LNCAP (cell line): ENCODE measurements at regions not wholly inside any gene's neighbourhood (a gene's known extent, or its start where the extent isn't known, plus 50 kb on each side); places are given as distances from the start of the nearest gene placed in this dataset.

Experiments
- TF ChIP-seq, protein P1 (sequence below): fragments of 450-650 bp; IDR thresholded peaks from 2 replicates; pipeline ENCODE4 v1.5.1; 2017; ENCODE audit warnings: mild to moderate bottlenecking

GRCh38 chr15:93583552-93583951 lies 494.5 kb upstream of the RGMA start:
- TF ChIP-seq, protein P1, sequence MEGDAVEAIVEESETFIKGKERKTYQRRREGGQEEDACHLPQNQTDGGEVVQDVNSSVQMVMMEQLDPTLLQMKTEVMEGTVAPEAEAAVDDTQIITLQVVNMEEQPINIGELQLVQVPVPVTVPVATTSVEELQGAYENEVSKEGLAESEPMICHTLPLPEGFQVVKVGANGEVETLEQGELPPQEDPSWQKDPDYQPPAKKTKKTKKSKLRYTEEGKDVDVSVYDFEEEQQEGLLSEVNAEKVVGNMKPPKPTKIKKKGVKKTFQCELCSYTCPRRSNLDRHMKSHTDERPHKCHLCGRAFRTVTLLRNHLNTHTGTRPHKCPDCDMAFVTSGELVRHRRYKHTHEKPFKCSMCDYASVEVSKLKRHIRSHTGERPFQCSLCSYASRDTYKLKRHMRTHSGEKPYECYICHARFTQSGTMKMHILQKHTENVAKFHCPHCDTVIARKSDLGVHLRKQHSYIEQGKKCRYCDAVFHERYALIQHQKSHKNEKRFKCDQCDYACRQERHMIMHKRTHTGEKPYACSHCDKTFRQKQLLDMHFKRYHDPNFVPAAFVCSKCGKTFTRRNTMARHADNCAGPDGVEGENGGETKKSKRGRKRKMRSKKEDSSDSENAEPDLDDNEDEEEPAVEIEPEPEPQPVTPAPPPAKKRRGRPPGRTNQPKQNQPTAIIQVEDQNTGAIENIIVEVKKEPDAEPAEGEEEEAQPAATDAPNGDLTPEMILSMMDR, result no peak

DNA sequence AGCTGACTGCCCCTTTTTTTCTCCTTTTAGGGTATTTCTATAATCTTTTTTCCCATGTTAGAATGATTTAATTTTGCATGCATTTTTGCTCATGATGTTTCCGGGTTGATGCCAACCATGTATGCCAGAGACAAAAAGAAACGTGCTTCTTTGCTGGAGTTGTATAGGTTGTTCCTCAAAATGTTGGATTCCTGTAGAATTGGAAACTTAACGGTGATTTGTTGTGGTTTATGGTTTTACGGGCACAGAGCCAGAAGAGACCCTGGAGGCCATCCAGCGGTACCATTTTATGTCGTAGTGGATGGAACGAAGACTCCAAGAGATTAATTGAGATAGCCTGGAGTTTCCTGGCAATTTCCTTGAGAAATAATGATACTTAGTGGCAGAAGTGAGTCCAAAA lies 481.5 kb upstream of the RGMA start:
- TF ChIP-seq, protein P1, result no peak

DNA sequence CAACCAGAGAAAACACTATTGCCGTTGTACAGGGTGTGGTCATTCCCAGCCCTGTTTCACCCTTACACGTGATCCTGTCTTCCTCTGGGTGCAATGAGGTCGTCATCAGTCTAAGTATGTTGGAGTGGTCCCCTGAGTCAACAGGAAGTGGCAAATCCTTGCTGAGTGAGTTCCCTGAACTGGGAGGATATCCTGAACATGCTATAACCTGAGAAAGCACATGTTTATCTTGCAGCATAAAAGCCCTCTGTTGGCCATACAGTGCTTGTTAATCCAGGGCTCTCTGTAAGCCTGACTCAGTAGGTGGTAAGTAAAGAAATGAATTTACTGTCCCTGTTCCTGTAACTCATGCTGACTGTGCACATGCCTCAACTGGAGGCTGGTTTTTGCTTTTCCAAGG lies 477.8 kb upstream of the RGMA start:
- TF ChIP-seq, protein P1, result no peak

DNA sequence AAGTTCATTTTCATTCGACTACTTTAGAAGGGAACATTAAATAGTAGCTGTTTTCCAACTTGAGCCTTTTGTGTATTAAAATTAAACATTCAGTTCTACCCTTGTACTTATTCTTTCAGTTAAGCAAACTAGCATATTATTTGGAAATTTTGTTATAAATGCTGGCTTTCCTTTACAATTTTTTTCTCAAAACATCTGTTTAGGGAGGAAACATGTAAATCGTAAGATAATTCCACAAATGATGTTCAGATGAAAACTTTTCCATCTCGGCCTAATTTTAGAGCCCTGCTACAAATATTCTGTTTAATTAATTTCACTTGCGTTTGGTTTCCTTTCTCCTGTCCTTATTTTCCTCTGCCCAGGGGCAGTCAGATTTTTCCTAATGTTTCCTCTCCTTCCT lies 476.2 kb upstream of the RGMA start:
- TF ChIP-seq, protein P1, result no peak

DNA sequence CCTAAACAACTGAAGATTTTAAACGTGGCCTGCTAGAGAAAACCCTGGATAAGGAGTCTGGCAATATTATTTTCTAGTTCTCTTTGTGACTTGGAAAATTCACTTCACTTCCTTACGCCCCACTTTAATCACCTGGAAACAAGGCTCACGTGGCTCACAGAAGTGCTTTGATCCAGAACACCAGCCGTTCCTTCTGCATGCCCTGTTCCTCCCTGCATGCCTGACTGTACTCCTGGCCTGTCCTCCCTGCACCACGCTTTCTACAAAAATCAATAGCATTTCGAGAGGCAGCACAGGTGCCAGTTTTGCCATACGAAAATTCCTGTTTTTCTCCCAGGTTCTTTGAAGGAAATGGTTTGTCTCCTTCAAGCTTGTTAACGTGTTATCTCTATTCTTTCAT lies 474.2 kb upstream of the RGMA start:
- TF ChIP-seq, protein P1, result no peak

- TF ChIP-seq, protein P1, result no peak
These were observed 473.5 kb upstream of the RGMA start for GRCh38 chr15:93562395-93563123.

- TF ChIP-seq, protein P1, result no peak
These were observed 468.7 kb upstream of the RGMA start for GRCh38 chr15:93557696-93558095.
